Stimulated activated CD4-positive, alpha-beta T cell treated with anti-CD3 and anti-CD28 coated beads, Interleukin-4, amount 100 ng/mL, for 48 hours (primary cell): ENCODE measurements at regions not wholly inside any gene's neighbourhood (a gene's known extent, or its start where the extent isn't known, plus 50 kb on each side); places are given as distances from the start of the nearest gene placed in this dataset.
"Not testable (repeated sequence)": the region's sequence is repeated elsewhere in the genome, so short reads cannot be mapped to it uniquely, and the experiment has no call there.

ENCODE experiments used
- DNase-seq, 2 donors: peaks; one replicate each; pipeline ENCODE4 v3.0.0-alpha.2; 2020; ENCODE audit warnings: low read depth in 2 of 2

GRCh38 chr16:13708347-13709120 lies 211.4 kb upstream of the ERCC4 start:
- no peak for DNase-seq

- DNase-seq, result no peak
Observed at GRCh38 chr16:13718748-13719147, 201.2 kb upstream of the ERCC4 start.

- no peak for DNase-seq
Observed at GRCh38 chr16:13727943-13728342, 192.0 kb upstream of the ERCC4 start.

GRCh38 chr16:13733561-13733960 lies 186.4 kb upstream of the ERCC4 start:
- DNase-seq, result no peak

GRCh38 chr16:13739621-13740373 lies 180.2 kb upstream of the ERCC4 start:
- not testable (repeated sequence) for DNase-seq

GRCh38 chr16:13742928-13743327 lies 177.0 kb upstream of the ERCC4 start:
- no peak for DNase-seq

- DNase-seq, result no peak
Observed at GRCh38 chr16:13743571-13743970, 176.4 kb upstream of the ERCC4 start.

- DNase-seq, result no peak
Observed at GRCh38 chr16:13756411-13757140, 163.4 kb upstream of the ERCC4 start.

- no peak for DNase-seq
Observed at GRCh38 chr16:13766334-13766733, 153.6 kb upstream of the ERCC4 start.

- no peak for DNase-seq
Observed at GRCh38 chr16:13767215-13767614, 152.7 kb upstream of the ERCC4 start.

GRCh38 chr16:13768471-13768870 lies 151.5 kb upstream of the ERCC4 start:
- DNase-seq, result no peak

- DNase-seq, result no peak
Observed at GRCh38 chr16:13770436-13770835, 149.5 kb upstream of the ERCC4 start.

GRCh38 chr16:13772782-13773181 lies 147.2 kb upstream of the ERCC4 start:
- no peak for DNase-seq

GRCh38 chr16:13779676-13780075 lies 140.3 kb upstream of the ERCC4 start:
- DNase-seq, result no peak

GRCh38 chr16:13780406-13781168 lies 139.4 kb upstream of the ERCC4 start:
- DNase-seq, result no peak

GRCh38 chr16:13781169-13781564 lies 138.8 kb upstream of the ERCC4 start:
- DNase-seq, result no peak

GRCh38 chr16:13781575-13782338 lies 138.2 kb upstream of the ERCC4 start:
- DNase-seq, result no peak

GRCh38 chr16:13791095-13791494 lies 128.9 kb upstream of the ERCC4 start:
- DNase-seq, result no peak

GRCh38 chr16:13793841-13794409 lies 126.0 kb upstream of the ERCC4 start:
- DNase-seq, result no peak

- DNase-seq, result no peak
Observed at GRCh38 chr16:13795131-13795530, 124.8 kb upstream of the ERCC4 start.

- DNase-seq, result no peak
Observed at GRCh38 chr16:13797718-13798117, 122.2 kb upstream of the ERCC4 start.
